ENCODE measurements at regions not wholly inside any gene's neighbourhood (a gene's known extent, or its start where the extent isn't known, plus 50 kb on each side); places are given as distances from the start of the nearest gene placed in this dataset.

DNA sequence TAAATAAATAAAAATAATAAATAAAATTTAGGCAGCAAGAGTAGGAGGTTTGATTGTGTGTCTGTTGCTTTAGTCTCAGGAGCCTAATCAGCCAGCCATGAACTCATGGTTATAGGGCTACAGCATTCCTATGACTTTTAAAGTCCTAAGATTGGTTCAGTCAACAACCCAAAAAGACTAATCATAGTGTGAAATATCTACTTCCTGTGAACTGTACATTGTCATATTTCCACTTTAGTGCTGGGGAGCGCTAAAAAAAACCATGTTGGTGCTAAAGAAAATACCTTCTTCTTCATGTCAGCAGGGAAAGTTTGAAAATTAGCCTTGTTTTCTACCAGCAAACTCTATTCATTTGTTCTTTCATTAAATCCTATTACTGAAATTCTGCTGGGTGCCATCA is 521.6 kb downstream of the RNF144A start:
- TF ChIP-seq, protein P1, sequence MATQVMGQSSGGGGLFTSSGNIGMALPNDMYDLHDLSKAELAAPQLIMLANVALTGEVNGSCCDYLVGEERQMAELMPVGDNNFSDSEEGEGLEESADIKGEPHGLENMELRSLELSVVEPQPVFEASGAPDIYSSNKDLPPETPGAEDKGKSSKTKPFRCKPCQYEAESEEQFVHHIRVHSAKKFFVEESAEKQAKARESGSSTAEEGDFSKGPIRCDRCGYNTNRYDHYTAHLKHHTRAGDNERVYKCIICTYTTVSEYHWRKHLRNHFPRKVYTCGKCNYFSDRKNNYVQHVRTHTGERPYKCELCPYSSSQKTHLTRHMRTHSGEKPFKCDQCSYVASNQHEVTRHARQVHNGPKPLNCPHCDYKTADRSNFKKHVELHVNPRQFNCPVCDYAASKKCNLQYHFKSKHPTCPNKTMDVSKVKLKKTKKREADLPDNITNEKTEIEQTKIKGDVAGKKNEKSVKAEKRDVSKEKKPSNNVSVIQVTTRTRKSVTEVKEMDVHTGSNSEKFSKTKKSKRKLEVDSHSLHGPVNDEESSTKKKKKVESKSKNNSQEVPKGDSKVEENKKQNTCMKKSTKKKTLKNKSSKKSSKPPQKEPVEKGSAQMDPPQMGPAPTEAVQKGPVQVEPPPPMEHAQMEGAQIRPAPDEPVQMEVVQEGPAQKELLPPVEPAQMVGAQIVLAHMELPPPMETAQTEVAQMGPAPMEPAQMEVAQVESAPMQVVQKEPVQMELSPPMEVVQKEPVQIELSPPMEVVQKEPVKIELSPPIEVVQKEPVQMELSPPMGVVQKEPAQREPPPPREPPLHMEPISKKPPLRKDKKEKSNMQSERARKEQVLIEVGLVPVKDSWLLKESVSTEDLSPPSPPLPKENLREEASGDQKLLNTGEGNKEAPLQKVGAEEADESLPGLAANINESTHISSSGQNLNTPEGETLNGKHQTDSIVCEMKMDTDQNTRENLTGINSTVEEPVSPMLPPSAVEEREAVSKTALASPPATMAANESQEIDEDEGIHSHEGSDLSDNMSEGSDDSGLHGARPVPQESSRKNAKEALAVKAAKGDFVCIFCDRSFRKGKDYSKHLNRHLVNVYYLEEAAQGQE (IDR thresholded peaks at IDR 0.05; ENCODE audit: insufficient read depth in 1 of 2, low read depth in 2 of 2, low read length in 2 of 2) = no peak
- TF ChIP-seq POLR2AphosphoS5 (IDR thresholded peaks at IDR 0.05; ENCODE audit: low read depth, low read length) (no peak), FOXP2 (optimal IDR thresholded peaks at IDR 0.05; ENCODE audit: borderline replicate concordance, extremely low read depth, extremely low read length, insufficient read depth) (no peak)
